ENCODE measurements at regions not wholly inside any gene's neighbourhood (a gene's known extent, or its start where the extent isn't known, plus 50 kb on each side); places are given as distances from the start of the nearest gene placed in this dataset.

GRCh38 chr7:114209968-114210367, 204.6 kb upstream of the FOXP2 start:
- Histone ChIP-seq H4K20me1 (ENCODE audit: control insufficient read depth, extremely low read depth, insufficient read depth, low read length) (no peaks in the 10 kb centered on the region), H2AFZ (ENCODE audit: control insufficient read depth, low read length) (no peak overlapping the region), H3K4me3 (ENCODE audit: control insufficient read depth in 2 of 3, extremely low read depth in 1 of 3, insufficient read depth in 2 of 3, low read depth in 1 of 3, low read length in 3 of 3) (no peak overlapping the region), H3K4me2 (ENCODE audit: control insufficient read depth, extremely low read depth, insufficient read depth, low read depth, low read length) (no peak overlapping the region), H3K27me3 (ENCODE audit: control insufficient read depth, extremely low read depth, insufficient read depth, low read length) (no peaks in the 10 kb centered on the region), H3K36me3 (ENCODE audit: control insufficient read depth in 2 of 2, extremely low read depth in 1 of 2, insufficient read depth in 2 of 2, low read length in 2 of 2) (no peaks in the 10 kb centered on the region), H3K9me3 (ENCODE audit: control insufficient read depth, low read depth, low read length) (no peaks in the 10 kb centered on the region), H3K4me1 (ENCODE audit: control insufficient read depth, extremely low read depth, insufficient read depth, low read length) (no peaks in the 10 kb centered on the region), H3K9ac (ENCODE audit: control insufficient read depth, extremely low read depth, insufficient read depth, low read length) (no peak overlapping the region), H3K27ac (ENCODE audit: control insufficient read depth, insufficient read depth, low read length) (no peak overlapping the region), H3K9me1 (ENCODE audit: control insufficient read depth, extremely low read depth, insufficient read depth, low read length) (no peaks in the 10 kb centered on the region), H3K79me2 (ENCODE audit: control insufficient read depth, insufficient read depth, low read length) (no peaks in the 10 kb centered on the region)
- TF ChIP-seq EZH2 (IDR thresholded peaks at IDR 0.05; ENCODE audit: low read length) (no peak), CTCF (optimal IDR thresholded peaks at IDR 0.05 in 1 of 3, IDR thresholded peaks at IDR 0.05 in 1 of 3, conservative IDR thresholded peaks at IDR 0.05 in 1 of 3; ENCODE audit: extremely low read depth in 1 of 3, insufficient read depth in 2 of 3, low read length in 3 of 3) (no peak)
- dilution Hi-C loops (cut with MboI; ENCODE audit: extremely low pct_ligation_motif_present, low sequenced_read_pairs) = no loop called here
- no peak for DNase-seq (ENCODE audit: low read depth, low spot score)
- no peak for FAIRE-seq

GRCh38 chr7:114206688-114207087, 207.9 kb upstream of the FOXP2 start:
- dilution Hi-C loops (cut with MboI; ENCODE audit: extremely low pct_ligation_motif_present, low sequenced_read_pairs) = no loop called here
- H3K36me3 ChIP-seq (ENCODE audit: control insufficient read depth in 2 of 2, extremely low read depth in 1 of 2, insufficient read depth in 2 of 2, low read length in 2 of 2) = no peaks in the 10 kb centered on the region
- no peaks in the 10 kb centered on the region for H4K20me1 ChIP-seq (ENCODE audit: control insufficient read depth, extremely low read depth, insufficient read depth, low read length)
- H3K9me1 ChIP-seq (ENCODE audit: control insufficient read depth, extremely low read depth, insufficient read depth, low read length) = no peaks in the 10 kb centered on the region
- H3K9ac ChIP-seq (ENCODE audit: control insufficient read depth, extremely low read depth, insufficient read depth, low read length) = no peak overlapping the region
- H3K4me1 ChIP-seq (ENCODE audit: control insufficient read depth, extremely low read depth, insufficient read depth, low read length) = no peaks in the 10 kb centered on the region
- TF ChIP-seq CTCF (optimal IDR thresholded peaks at IDR 0.05 in 1 of 3, IDR thresholded peaks at IDR 0.05 in 1 of 3, conservative IDR thresholded peaks at IDR 0.05 in 1 of 3; ENCODE audit: extremely low read depth in 1 of 3, insufficient read depth in 2 of 3, low read length in 3 of 3) (no peak), EZH2 (IDR thresholded peaks at IDR 0.05; ENCODE audit: low read length) (no peak)
- DNase-seq (ENCODE audit: low read depth, low spot score) (no peak), FAIRE-seq (no peak)
- H3K79me2 ChIP-seq (ENCODE audit: control insufficient read depth, insufficient read depth, low read length) = no peaks in the 10 kb centered on the region
- no peaks in the 10 kb centered on the region for H3K27me3 ChIP-seq (ENCODE audit: control insufficient read depth, extremely low read depth, insufficient read depth, low read length)
- no peak overlapping the region for H3K4me2 ChIP-seq (ENCODE audit: control insufficient read depth, extremely low read depth, insufficient read depth, low read depth, low read length)
- H2AFZ ChIP-seq (ENCODE audit: control insufficient read depth, low read length) = no peak overlapping the region
- no peak overlapping the region for H3K27ac ChIP-seq (ENCODE audit: control insufficient read depth, insufficient read depth, low read length)
- no peaks in the 10 kb centered on the region for H3K9me3 ChIP-seq (ENCODE audit: control insufficient read depth, low read depth, low read length)
- no peak overlapping the region for H3K4me3 ChIP-seq (ENCODE audit: control insufficient read depth in 2 of 3, extremely low read depth in 1 of 3, insufficient read depth in 2 of 3, low read depth in 1 of 3, low read length in 3 of 3)

All from keratinocyte (primary cell).